Fibroblast of pulmonary artery (primary cell): ENCODE measurements at regions not wholly inside any gene's neighbourhood (a gene's known extent, or its start where the extent isn't known, plus 50 kb on each side); places are given as distances from the start of the nearest gene placed in this dataset.
"Not testable (repeated sequence)": the region's sequence is repeated elsewhere in the genome, so short reads cannot be mapped to it uniquely, and the experiment has no call there.

Experiments used
- DNase-seq: peaks from one replicate; pipeline ENCODE4 v3.0.0-alpha.2; 2010; ENCODE audit warnings: low read depth
- H3K4me3 ChIP-seq: replicated peaks from 2 replicates; pipeline ENCODE4 v1.5.1; 2011; ENCODE audit warnings: low read depth, mild to moderate bottlenecking, control low read depth, low read length, moderate library complexity
- CTCF ChIP-seq: IDR thresholded peaks from 2 replicates; pipeline ENCODE4 v1.5.1; 2011; ENCODE audit warnings: mild to moderate bottlenecking, control low read depth, low read length, inconsistent platforms; ENCODE audit errors: missing control alignments

- TF ChIP-seq CTCF = no peak
- DNase-seq = no peak
- no peak overlapping the region for H3K4me3 ChIP-seq
Measured at GRCh38 chr13:81080911-81081454, 740.1 kb upstream of the SPRY2 start.

- no peak for TF ChIP-seq CTCF
- no peak for DNase-seq
- no peak overlapping the region for H3K4me3 ChIP-seq
Measured at GRCh38 chr13:81078048-81078447, 737.1 kb upstream of the SPRY2 start.

GRCh38 chr13:81069822-81070221 is 728.9 kb upstream of the SPRY2 start:
- not testable (repeated sequence) for DNase-seq, H3K4me3 ChIP-seq

- H3K4me3 ChIP-seq = no peak overlapping the region
- TF ChIP-seq CTCF = no peak
- peak; percentile 13 for DNase-seq
Measured at GRCh38 chr13:81058916-81059290, 718.0 kb upstream of the SPRY2 start.

- DNase-seq = peak; percentile 18
- TF ChIP-seq CTCF = no peak
Measured at GRCh38 chr13:81058211-81058915, 717.4 kb upstream of the SPRY2 start.

GRCh38 chr13:81051873-81052272 is 710.9 kb upstream of the SPRY2 start:
- DNase-seq = peak; percentile 38
- peak; percentile 46 for TF ChIP-seq CTCF
- H3K4me3 ChIP-seq = no peak overlapping the region

More at GRCh38 chr13:81058211-81058915, 717.4 kb upstream of the SPRY2 start:
- no peak overlapping the region for H3K4me3 ChIP-seq

GRCh38 chr13:81048026-81048461 is 707.1 kb upstream of the SPRY2 start:
- no peak overlapping the region for H3K4me3 ChIP-seq
- no peak for TF ChIP-seq CTCF
- no peak for DNase-seq
